Hepatocyte (in vitro differentiated cells): ENCODE measurements at regions not wholly inside any gene's neighbourhood (a gene's known extent, or its start where the extent isn't known, plus 50 kb on each side); places are given as distances from the start of the nearest gene placed in this dataset.

Source experiments
- DNase-seq: peaks from one replicate; pipeline ENCODE4 v3.0.0-alpha.2; 2016; ENCODE audit warnings: low spot score
- H2AFZ ChIP-seq: fragments of 200-600 bp; sonication (generic); 2 replicates; pipeline ENCODE4 v1.6.0; 2016; ENCODE audit warnings: antibody characterized with exemption, mild to moderate bottlenecking
- H3K27ac ChIP-seq: fragments of 200-600 bp; sonication (generic); 2 replicates; pipeline ENCODE4 v1.5.1; 2016; ENCODE audit warnings: mild to moderate bottlenecking
- H3K27me3 ChIP-seq: fragments of 200-600 bp; sonication (generic); 2 replicates; pipeline ENCODE4 v1.6.1; 2016
- H3K36me3 ChIP-seq: fragments of 200-600 bp; sonication (generic); replicated peaks from 2 replicates; pipeline ENCODE4 v1.5.1; 2016; ENCODE audit warnings: low read depth; ENCODE audit not compliant: insufficient read depth
- H3K4me1 ChIP-seq: fragments of 200-600 bp; sonication (generic); 2 replicates; pipeline ENCODE4 v1.5.1; 2016; ENCODE audit warnings: mild to moderate bottlenecking, moderate library complexity; ENCODE audit not compliant: insufficient read depth
- H3K4me2 ChIP-seq: fragments of 200-600 bp; sonication (generic); 2 replicates; pipeline ENCODE4 v1.6.0; 2016
- H3K4me3 ChIP-seq: fragments of 200-600 bp; sonication (generic); 2 replicates; pipeline ENCODE4 v1.5.1; 2016; ENCODE audit warnings: mild to moderate bottlenecking
- H3K79me2 ChIP-seq: fragments of 200-600 bp; sonication (generic); 2 replicates; pipeline ENCODE4 v1.6.0; 2017; ENCODE audit warnings: mild to moderate bottlenecking
- H3K9me2 ChIP-seq: fragments of 200-600 bp; sonication (generic); replicated peaks from 2 replicates; pipeline ENCODE4 v1.6.0; 2017; ENCODE audit warnings: mild to moderate bottlenecking; ENCODE audit not compliant: insufficient read depth
- H3K9me3 ChIP-seq: fragments of 200-600 bp; sonication (generic); 2 replicates; pipeline ENCODE4 v1.5.1; 2016; ENCODE audit warnings: low read depth, mild to moderate bottlenecking
- H4K20me1 ChIP-seq: fragments of 200-600 bp; sonication (generic); 2 replicates; pipeline ENCODE4 v1.6.0; 2016; ENCODE audit warnings: mild to moderate bottlenecking; ENCODE audit not compliant: insufficient read depth, poor library complexity, severe bottlenecking
- EZH2 ChIP-seq: fragments of 200-600 bp; sonication (generic); IDR thresholded peaks from 2 replicates; pipeline ENCODE4 v1.6.1; 2016; ENCODE audit warnings: antibody characterized with exemption, mild to moderate bottlenecking, borderline replicate concordance
- EZH2phosphoT487 ChIP-seq: fragments of 200-600 bp; sonication (generic); IDR thresholded peaks from one replicate; pipeline ENCODE4 v1.6.1; 2018; ENCODE audit warnings: antibody characterized with exemption, mild to moderate bottlenecking, low read depth, moderate library complexity; ENCODE audit not compliant: unreplicated experiment, severe bottlenecking
- WGBS: methylation state at CpG from one replicate; pipeline ENCODE4 v1.1.6; 2016; ENCODE audit warnings: low lambda C conversion rate; ENCODE audit errors: missing lambda C conversion rate; 5-methylcytosine and 5-hydroxymethylcytosine counted together
- TF ChIP-seq, protein P1 (sequence below): fragments of 200-600 bp; sonication (generic); IDR thresholded peaks from 2 replicates; pipeline ENCODE4 v1.5.1; 2016; ENCODE audit warnings: antibody characterized with exemption, mild to moderate bottlenecking; ENCODE audit not compliant: poor library complexity

DNA sequence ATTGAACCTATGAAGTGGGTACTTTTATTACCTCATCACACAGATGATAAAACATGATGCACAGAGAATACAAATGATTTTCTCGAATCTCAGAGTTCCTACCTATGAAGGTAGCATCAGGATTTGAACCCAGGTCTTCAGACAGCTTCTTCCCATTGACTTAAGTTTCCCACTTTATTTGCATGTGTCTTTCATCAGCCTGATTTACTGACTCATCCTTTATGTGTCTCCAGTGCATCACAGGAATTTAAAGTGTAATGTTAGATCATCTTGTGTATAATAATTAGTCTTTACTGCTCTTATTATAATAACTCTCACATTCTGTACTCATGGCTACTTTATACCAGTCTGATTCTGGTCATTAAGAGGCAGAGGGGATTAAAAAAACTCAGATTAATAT, 449.4 kb upstream of the SUCLG2 start:
- no peak overlapping the region for H2AFZ ChIP-seq
- no peak overlapping the region for H3K4me3 ChIP-seq
- peaks cover 3% of the 10 kb centered on the region for H3K9me3 ChIP-seq
- H3K4me1 ChIP-seq: no peaks in the 10 kb centered on the region
- no peak overlapping the region for H3K4me2 ChIP-seq
- no peaks in the 10 kb centered on the region for H3K9me2 ChIP-seq
- H4K20me1 ChIP-seq: no peaks in the 10 kb centered on the region
- TF ChIP-seq EZH2 (no peak), EZH2phosphoT487 (no peak)
- TF ChIP-seq, protein P1, sequence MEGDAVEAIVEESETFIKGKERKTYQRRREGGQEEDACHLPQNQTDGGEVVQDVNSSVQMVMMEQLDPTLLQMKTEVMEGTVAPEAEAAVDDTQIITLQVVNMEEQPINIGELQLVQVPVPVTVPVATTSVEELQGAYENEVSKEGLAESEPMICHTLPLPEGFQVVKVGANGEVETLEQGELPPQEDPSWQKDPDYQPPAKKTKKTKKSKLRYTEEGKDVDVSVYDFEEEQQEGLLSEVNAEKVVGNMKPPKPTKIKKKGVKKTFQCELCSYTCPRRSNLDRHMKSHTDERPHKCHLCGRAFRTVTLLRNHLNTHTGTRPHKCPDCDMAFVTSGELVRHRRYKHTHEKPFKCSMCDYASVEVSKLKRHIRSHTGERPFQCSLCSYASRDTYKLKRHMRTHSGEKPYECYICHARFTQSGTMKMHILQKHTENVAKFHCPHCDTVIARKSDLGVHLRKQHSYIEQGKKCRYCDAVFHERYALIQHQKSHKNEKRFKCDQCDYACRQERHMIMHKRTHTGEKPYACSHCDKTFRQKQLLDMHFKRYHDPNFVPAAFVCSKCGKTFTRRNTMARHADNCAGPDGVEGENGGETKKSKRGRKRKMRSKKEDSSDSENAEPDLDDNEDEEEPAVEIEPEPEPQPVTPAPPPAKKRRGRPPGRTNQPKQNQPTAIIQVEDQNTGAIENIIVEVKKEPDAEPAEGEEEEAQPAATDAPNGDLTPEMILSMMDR: no peak
- WGBS: 75% methylated on average over 1 of the region's 1 CpG
- no peak overlapping the region for H3K27ac ChIP-seq
- no peaks in the 10 kb centered on the region for H3K79me2 ChIP-seq
- H3K36me3 ChIP-seq: no peaks in the 10 kb centered on the region
- DNase-seq: no peak
- no peaks in the 10 kb centered on the region for H3K27me3 ChIP-seq

DNA sequence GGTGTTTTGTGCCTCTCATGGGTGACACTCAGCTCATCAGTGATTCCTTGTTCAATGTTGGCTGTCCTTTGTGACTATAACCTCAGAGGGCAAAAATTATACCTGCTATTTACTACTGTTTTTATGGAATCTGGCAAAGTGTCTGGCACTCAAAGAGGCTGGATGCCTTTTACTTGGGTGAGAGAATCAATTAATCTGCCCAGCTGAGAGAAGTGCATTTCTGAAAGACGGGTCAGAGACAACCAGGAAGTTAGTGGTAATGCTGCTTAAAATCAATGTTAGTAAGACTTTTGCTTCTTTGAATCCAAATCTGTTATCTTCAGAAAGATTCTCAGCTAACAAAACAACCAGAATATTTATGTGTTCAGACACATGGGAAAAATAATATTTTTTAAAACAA, 436.2 kb upstream of the SUCLG2 start:
- no peaks in the 10 kb centered on the region for H3K9me3 ChIP-seq
- no peaks in the 10 kb centered on the region for H3K9me2 ChIP-seq
- no peak overlapping the region for H3K4me3 ChIP-seq
- no peak overlapping the region for H3K27ac ChIP-seq
- WGBS: 77% methylated on average over 1 of the region's 1 CpG
- H3K27me3 ChIP-seq: no peaks in the 10 kb centered on the region
- no peak overlapping the region for H2AFZ ChIP-seq
- no peak overlapping the region for H3K4me2 ChIP-seq
- TF ChIP-seq EZH2phosphoT487: no peak
- TF ChIP-seq, protein P1: no peak
- no peak for TF ChIP-seq EZH2
- H3K79me2 ChIP-seq: no peaks in the 10 kb centered on the region
- DNase-seq: no peak
- H4K20me1 ChIP-seq: no peaks in the 10 kb centered on the region
- H3K4me1 ChIP-seq: peaks cover 5% of the 10 kb centered on the region
- H3K36me3 ChIP-seq: no peaks in the 10 kb centered on the region

DNA sequence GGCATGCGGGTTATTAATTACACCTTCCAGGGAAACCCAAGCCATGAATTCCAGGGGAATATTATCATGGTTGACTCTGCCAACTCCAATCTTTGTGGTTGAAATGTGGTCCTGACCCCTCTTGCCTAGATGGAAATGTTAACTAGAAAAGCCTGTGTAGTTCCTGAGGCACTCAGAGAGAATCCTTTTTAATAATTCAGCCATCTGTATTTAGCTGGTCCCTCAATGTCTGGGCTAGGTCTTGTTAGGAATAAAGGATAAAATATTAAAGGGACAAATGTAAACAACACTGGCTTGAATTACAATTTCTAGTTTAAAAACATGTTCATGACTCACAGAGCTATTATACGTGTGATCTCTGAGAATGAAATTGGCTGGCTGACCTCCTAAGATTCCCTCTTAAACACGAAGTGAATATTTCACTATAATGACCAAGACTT, 435.2 kb upstream of the SUCLG2 start:
- Histone ChIP-seq H3K4me2 (no peak overlapping the region), H4K20me1 (no peaks in the 10 kb centered on the region), H2AFZ (no peak overlapping the region), H3K79me2 (no peaks in the 10 kb centered on the region), H3K27ac (no peak overlapping the region), H3K4me3 (no peak overlapping the region), H3K9me3 (no peaks in the 10 kb centered on the region), H3K36me3 (no peaks in the 10 kb centered on the region), H3K9me2 (no peaks in the 10 kb centered on the region), H3K27me3 (no peaks in the 10 kb centered on the region), H3K4me1 (peaks cover 5% of the 10 kb centered on the region)
- 51% methylated on average over 3 of the region's 3 CpGs for WGBS
- DNase-seq: peak; percentile 5
- no peak for TF ChIP-seq EZH2
- no peak for TF ChIP-seq EZH2phosphoT487
- TF ChIP-seq, protein P1: no peak

DNA sequence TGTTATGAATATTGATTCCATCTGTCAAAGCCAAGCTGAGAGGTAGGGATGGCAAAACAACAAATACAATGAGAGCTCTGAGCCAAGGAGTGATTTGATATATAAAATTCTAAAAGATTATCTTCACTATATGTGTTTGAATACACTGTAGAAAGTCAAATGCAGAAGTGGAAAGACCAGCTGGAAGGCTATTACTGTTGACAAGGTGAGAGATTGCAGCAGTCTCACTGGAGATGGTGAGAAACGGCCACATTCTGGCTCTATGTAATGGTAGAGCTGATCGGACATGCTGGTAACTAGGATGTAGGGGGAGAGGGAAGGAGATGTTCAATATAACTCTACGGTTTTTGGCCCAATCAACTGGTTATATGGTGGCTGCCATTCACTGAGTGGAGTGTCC, 434.2 kb upstream of the SUCLG2 start:
- no peak for DNase-seq
- H4K20me1 ChIP-seq: no peaks in the 10 kb centered on the region
- 80% methylated on average over 3 of the region's 3 CpGs for WGBS
- no peaks in the 10 kb centered on the region for H3K9me2 ChIP-seq
- TF ChIP-seq EZH2 (no peak), EZH2phosphoT487 (no peak)
- TF ChIP-seq, protein P1: no peak
- H3K27ac ChIP-seq: no peak overlapping the region
- H3K79me2 ChIP-seq: no peaks in the 10 kb centered on the region
- H2AFZ ChIP-seq: no peak overlapping the region
- no peak overlapping the region for H3K4me2 ChIP-seq
- no peaks in the 10 kb centered on the region for H3K36me3 ChIP-seq
- H3K4me3 ChIP-seq: no peak overlapping the region
- no peaks in the 10 kb centered on the region for H3K9me3 ChIP-seq
- no peaks in the 10 kb centered on the region for H3K27me3 ChIP-seq
- peaks cover 5% of the 10 kb centered on the region for H3K4me1 ChIP-seq
